ENCODE measurements at regions not wholly inside any gene's neighbourhood (a gene's known extent, or its start where the extent isn't known, plus 50 kb on each side); places are given as distances from the start of the nearest gene placed in this dataset.

DNA sequence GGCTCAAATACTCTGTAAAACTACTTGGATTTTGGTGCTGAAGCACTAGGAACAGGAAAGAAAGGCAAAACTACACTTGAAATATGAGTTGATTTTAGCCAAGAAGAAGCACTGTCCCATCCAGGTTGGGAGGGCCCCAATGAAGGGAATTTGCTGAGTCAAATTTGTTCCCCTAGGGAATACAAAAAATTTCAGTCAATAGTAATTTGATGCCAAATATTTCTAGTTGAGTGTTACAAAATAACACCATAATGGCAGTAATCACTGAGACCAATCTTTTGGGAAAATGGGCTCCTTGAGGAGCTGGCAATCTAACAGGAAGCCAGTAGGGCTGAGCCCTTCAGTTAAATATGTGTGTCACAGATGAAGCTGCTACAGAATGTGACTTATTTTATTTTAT, 896.9 kb downstream of the DIPK2A start:
- H2AFZ ChIP-seq (ENCODE audit: low read length) = no peak overlapping the region
- DNase-seq (ENCODE audit: insufficient read length, low spot score, missing footprints) = no peak
- H3K79me2 ChIP-seq (ENCODE audit: insufficient read depth, low read length) = no peaks in the 10 kb centered on the region

DNA sequence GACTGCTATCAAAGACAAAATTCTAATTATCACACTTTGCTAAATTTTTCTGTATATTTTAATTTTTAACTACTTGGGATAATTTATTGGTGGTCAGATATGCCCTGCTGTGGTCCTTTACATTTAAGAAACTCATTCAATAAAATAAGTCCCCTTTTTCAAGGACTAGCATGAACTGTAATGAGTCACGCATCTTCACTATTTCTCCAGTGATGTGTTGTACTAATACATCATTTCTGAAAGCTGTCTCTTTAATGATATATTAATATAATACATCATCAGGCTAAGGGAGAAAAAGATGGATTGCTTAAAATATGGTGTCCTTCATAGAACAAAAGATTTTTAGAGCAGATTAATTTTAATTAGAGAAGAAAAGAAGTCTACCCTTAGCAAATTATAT, 901.4 kb downstream of the DIPK2A start:
- TF ChIP-seq, protein P1, sequence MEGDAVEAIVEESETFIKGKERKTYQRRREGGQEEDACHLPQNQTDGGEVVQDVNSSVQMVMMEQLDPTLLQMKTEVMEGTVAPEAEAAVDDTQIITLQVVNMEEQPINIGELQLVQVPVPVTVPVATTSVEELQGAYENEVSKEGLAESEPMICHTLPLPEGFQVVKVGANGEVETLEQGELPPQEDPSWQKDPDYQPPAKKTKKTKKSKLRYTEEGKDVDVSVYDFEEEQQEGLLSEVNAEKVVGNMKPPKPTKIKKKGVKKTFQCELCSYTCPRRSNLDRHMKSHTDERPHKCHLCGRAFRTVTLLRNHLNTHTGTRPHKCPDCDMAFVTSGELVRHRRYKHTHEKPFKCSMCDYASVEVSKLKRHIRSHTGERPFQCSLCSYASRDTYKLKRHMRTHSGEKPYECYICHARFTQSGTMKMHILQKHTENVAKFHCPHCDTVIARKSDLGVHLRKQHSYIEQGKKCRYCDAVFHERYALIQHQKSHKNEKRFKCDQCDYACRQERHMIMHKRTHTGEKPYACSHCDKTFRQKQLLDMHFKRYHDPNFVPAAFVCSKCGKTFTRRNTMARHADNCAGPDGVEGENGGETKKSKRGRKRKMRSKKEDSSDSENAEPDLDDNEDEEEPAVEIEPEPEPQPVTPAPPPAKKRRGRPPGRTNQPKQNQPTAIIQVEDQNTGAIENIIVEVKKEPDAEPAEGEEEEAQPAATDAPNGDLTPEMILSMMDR (IDR thresholded peaks at IDR 0.05; ENCODE audit: extremely low read depth, low read depth, low read length) = no peak
- Histone ChIP-seq H3K4me1 (ENCODE audit: insufficient read depth, low read length) (no peaks in the 10 kb centered on the region), H3K4me3 (ENCODE audit: insufficient read depth, low read length) (no peak overlapping the region), H3K27ac (ENCODE audit: low read depth, low read length) (no peak overlapping the region), H3K79me2 (ENCODE audit: insufficient read depth, low read length) (no peaks in the 10 kb centered on the region), H3K4me2 (ENCODE audit: insufficient read depth, low read length) (no peak overlapping the region), H3K36me3 (ENCODE audit: insufficient read depth, low read length) (no peaks in the 10 kb centered on the region), H2AFZ (ENCODE audit: low read length) (no peak overlapping the region), H3K27me3 (ENCODE audit: insufficient read depth, low read length) (no peaks in the 10 kb centered on the region), H4K20me1 (ENCODE audit: insufficient read depth, low read length) (no peaks in the 10 kb centered on the region), H3K9me3 (ENCODE audit: low read depth, low read length) (no peaks in the 10 kb centered on the region)
- DNase-seq (ENCODE audit: insufficient read length, low spot score, missing footprints) = no peak

More for the DNA sequence above, 896.9 kb downstream of the DIPK2A start:
- Histone ChIP-seq H3K4me1 (ENCODE audit: insufficient read depth, low read length) (no peaks in the 10 kb centered on the region), H3K27ac (ENCODE audit: low read depth, low read length) (no peak overlapping the region), H3K4me3 (ENCODE audit: insufficient read depth, low read length) (no peak overlapping the region), H3K27me3 (ENCODE audit: insufficient read depth, low read length) (no peaks in the 10 kb centered on the region), H4K20me1 (ENCODE audit: insufficient read depth, low read length) (no peaks in the 10 kb centered on the region), H3K4me2 (ENCODE audit: insufficient read depth, low read length) (no peak overlapping the region), H3K9me3 (ENCODE audit: low read depth, low read length) (no peaks in the 10 kb centered on the region), H3K36me3 (ENCODE audit: insufficient read depth, low read length) (no peaks in the 10 kb centered on the region)
- TF ChIP-seq, protein P1 (IDR thresholded peaks at IDR 0.05; ENCODE audit: extremely low read depth, low read depth, low read length) = no peak

DNA sequence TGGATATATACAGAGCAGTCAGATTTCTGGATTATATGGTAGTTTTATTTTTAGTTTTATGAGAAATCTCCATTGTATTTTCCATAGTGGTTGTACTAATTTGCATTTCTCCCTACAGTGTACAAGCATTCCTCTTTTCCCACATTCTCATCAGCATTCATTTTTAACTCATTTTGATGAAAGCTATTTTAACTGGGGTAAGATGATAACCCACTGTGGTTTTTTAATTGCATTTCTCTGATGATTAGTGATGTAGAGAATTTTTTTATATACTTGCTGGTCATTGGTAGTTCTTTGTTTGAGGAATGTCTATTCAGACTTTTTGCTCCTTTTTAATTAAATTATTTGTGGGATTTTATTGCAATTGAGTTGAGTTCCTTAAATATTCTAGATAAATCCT, 903.6 kb downstream of the DIPK2A start:
- Histone ChIP-seq H3K4me3 (ENCODE audit: insufficient read depth, low read length) (no peak overlapping the region), H3K79me2 (ENCODE audit: insufficient read depth, low read length) (no peaks in the 10 kb centered on the region), H3K9me3 (ENCODE audit: low read depth, low read length) (no peaks in the 10 kb centered on the region), H3K4me1 (ENCODE audit: insufficient read depth, low read length) (no peaks in the 10 kb centered on the region), H2AFZ (ENCODE audit: low read length) (no peak overlapping the region), H3K4me2 (ENCODE audit: insufficient read depth, low read length) (no peak overlapping the region), H4K20me1 (ENCODE audit: insufficient read depth, low read length) (no peaks in the 10 kb centered on the region), H3K27ac (ENCODE audit: low read depth, low read length) (no peak overlapping the region), H3K36me3 (ENCODE audit: insufficient read depth, low read length) (no peaks in the 10 kb centered on the region), H3K27me3 (ENCODE audit: insufficient read depth, low read length) (no peaks in the 10 kb centered on the region)
- TF ChIP-seq, protein P1 (IDR thresholded peaks at IDR 0.05; ENCODE audit: extremely low read depth, low read depth, low read length) = no peak
- no peak for DNase-seq (ENCODE audit: insufficient read length, low spot score, missing footprints)

DNA sequence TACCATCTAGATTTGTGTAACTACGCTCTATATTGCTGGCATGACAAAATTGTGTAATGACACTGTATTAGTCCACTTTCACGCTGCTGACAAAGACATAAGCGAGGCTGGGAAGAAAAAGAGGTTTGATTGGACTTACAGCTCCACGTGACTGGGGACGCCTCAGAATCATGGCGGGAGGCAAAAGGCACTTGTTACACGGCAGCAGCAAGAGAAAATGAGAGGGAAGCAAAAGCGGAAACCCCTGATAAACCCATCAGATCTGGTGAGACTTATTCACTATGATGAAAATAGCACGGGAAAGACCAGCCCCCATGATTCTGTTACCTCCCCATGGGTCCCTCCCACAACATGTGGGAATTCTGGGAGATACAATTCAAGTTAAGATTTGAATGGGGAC, 905.7 kb downstream of the DIPK2A start:
- no peak for DNase-seq (ENCODE audit: insufficient read length, low spot score, missing footprints)
- Histone ChIP-seq H3K27me3 (ENCODE audit: insufficient read depth, low read length) (no peaks in the 10 kb centered on the region), H3K4me3 (ENCODE audit: insufficient read depth, low read length) (no peak overlapping the region), H3K27ac (ENCODE audit: low read depth, low read length) (no peak overlapping the region), H3K9me3 (ENCODE audit: low read depth, low read length) (no peaks in the 10 kb centered on the region), H4K20me1 (ENCODE audit: insufficient read depth, low read length) (no peaks in the 10 kb centered on the region), H3K4me2 (ENCODE audit: insufficient read depth, low read length) (no peak overlapping the region), H3K36me3 (ENCODE audit: insufficient read depth, low read length) (no peaks in the 10 kb centered on the region), H2AFZ (ENCODE audit: low read length) (no peak overlapping the region), H3K4me1 (ENCODE audit: insufficient read depth, low read length) (no peaks in the 10 kb centered on the region), H3K79me2 (ENCODE audit: insufficient read depth, low read length) (no peaks in the 10 kb centered on the region)
- TF ChIP-seq, protein P1 (IDR thresholded peaks at IDR 0.05; ENCODE audit: extremely low read depth, low read depth, low read length) = no peak

Data from osteoblast (primary cell).